Gastrocnemius medialis (tissue), 4 donors: ENCODE measurements at regions not wholly inside any gene's neighbourhood (a gene's known extent, or its start where the extent isn't known, plus 50 kb on each side); places are given as distances from the start of the nearest gene placed in this dataset.

Experiments used
- CTCF ChIP-seq, 5 experiments: fragments of 450-650 bp in 3 of 5; fragments of 200-600 bp in 2 of 5; sonication (generic) in 2 of 5; IDR thresholded peaks in 4 of 5; conservative IDR thresholded peaks in 1 of 5; 1 replicate in 4 of 5; 2 replicates in 1 of 5; pipeline ENCODE4 v1.5.1; 2016 to 2019; ENCODE audit warnings: antibody characterized with exemption in 5 of 5, mild to moderate bottlenecking in 3 of 5, moderate library complexity in 3 of 5
- POLR2A ChIP-seq, 2 donors: fragments of 450-650 bp; IDR thresholded peaks; one replicate each; pipeline ENCODE4 v1.6.1; 2017; ENCODE audit warnings: antibody characterized with exemption in 2 of 2, mild to moderate bottlenecking in 2 of 2, moderate library complexity in 2 of 2

- TF ChIP-seq CTCF (IDR thresholded peaks at IDR 0.05 in 4 of 5, conservative IDR thresholded peaks at IDR 0.05 in 1 of 5): no peak
- TF ChIP-seq POLR2A (IDR thresholded peaks at IDR 0.05): no peak
Observed at GRCh38 chr12:124713041-124713435, 145.6 kb upstream of the NCOR2 start.
